Fibroblast of skin of scalp (primary cell): ENCODE measurements at regions not wholly inside any gene's neighbourhood (a gene's known extent, or its start where the extent isn't known, plus 50 kb on each side); places are given as distances from the start of the nearest gene placed in this dataset.
A peak's percentile ranks its signal among the peaks of the same experiment; 100 is the strongest.

Source experiments
- DNase-seq: peaks from one replicate; pipeline ENCODE4 v3.0.0-alpha.2; 2013

GRCh38 chr7:138257459-138258196 lies 181.4 kb downstream of the AKR1D1 start:
- peak; percentile 9 for DNase-seq

- no peak for DNase-seq
Measured at GRCh38 chr7:138258197-138258559, 181.9 kb downstream of the AKR1D1 start.

GRCh38 chr7:138259675-138260074 lies 183.4 kb downstream of the AKR1D1 start:
- no peak for DNase-seq

GRCh38 chr7:138267934-138268333 lies 191.7 kb downstream of the AKR1D1 start:
- no peak for DNase-seq

- DNase-seq, result no peak
Measured at GRCh38 chr7:138276891-138277290, 183.2 kb upstream of the TRIM24 start.

GRCh38 chr7:138278601-138279000 lies 181.5 kb upstream of the TRIM24 start:
- no peak for DNase-seq

GRCh38 chr7:138282997-138283396 lies 177.1 kb upstream of the TRIM24 start:
- peak; percentile 32 for DNase-seq

- no peak for DNase-seq
Measured at GRCh38 chr7:138285129-138285528, 174.9 kb upstream of the TRIM24 start.

- no peak for DNase-seq
Measured at GRCh38 chr7:138286846-138287245, 173.2 kb upstream of the TRIM24 start.

- DNase-seq, result no peak
Measured at GRCh38 chr7:138287549-138287948, 172.5 kb upstream of the TRIM24 start.

GRCh38 chr7:138289082-138289481 lies 171.0 kb upstream of the TRIM24 start:
- no peak for DNase-seq

GRCh38 chr7:138289864-138290263 lies 170.2 kb upstream of the TRIM24 start:
- no peak for DNase-seq

- DNase-seq, result no peak
Measured at GRCh38 chr7:138292951-138293350, 167.1 kb upstream of the TRIM24 start.

GRCh38 chr7:138295049-138295637 lies 164.9 kb upstream of the TRIM24 start:
- DNase-seq, result no peak

GRCh38 chr7:138297526-138297925 lies 162.5 kb upstream of the TRIM24 start:
- DNase-seq, result no peak

GRCh38 chr7:138299066-138299465 lies 161.0 kb upstream of the TRIM24 start:
- no peak for DNase-seq

- no peak for DNase-seq
Measured at GRCh38 chr7:138303230-138304070, 156.6 kb upstream of the TRIM24 start.

- no peak for DNase-seq
Measured at GRCh38 chr7:138304071-138304320, 156.1 kb upstream of the TRIM24 start.

- DNase-seq, result no peak
Measured at GRCh38 chr7:138307633-138308032, 152.4 kb upstream of the TRIM24 start.

GRCh38 chr7:138308136-138308535 lies 151.9 kb upstream of the TRIM24 start:
- no peak for DNase-seq

- DNase-seq, result no peak
Measured at GRCh38 chr7:138309186-138309585, 150.9 kb upstream of the TRIM24 start.

GRCh38 chr7:138313829-138314178 lies 146.3 kb upstream of the TRIM24 start:
- no peak for DNase-seq

- DNase-seq, result peak; percentile 3
Measured at GRCh38 chr7:138316421-138317043, 143.5 kb upstream of the TRIM24 start.
